ENCODE measurements at regions not wholly inside any gene's neighbourhood (a gene's known extent, or its start where the extent isn't known, plus 50 kb on each side); places are given as distances from the start of the nearest gene placed in this dataset.

DNA sequence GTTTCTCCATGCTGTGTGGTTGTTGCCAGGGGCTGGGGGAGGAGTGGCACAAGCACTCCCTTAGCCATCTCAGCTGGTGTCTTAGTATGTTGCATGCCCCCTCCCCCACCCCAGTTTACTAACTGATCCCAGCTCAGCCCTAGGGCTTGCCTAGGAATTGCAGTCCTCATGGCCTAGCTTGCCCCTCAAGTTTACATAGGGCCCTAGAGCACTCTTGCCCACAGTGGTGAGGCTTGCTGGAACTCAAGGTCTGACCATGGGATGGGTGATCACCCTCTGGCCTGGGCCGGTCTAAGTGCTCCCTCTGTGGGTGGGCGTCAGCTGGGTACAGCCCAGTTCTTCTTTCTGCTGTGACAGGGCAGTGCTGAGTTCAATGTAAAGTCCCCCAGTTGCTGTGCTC lies 156.1 kb upstream of the PIEZO2 start:
- TF ChIP-seq, protein P1, sequence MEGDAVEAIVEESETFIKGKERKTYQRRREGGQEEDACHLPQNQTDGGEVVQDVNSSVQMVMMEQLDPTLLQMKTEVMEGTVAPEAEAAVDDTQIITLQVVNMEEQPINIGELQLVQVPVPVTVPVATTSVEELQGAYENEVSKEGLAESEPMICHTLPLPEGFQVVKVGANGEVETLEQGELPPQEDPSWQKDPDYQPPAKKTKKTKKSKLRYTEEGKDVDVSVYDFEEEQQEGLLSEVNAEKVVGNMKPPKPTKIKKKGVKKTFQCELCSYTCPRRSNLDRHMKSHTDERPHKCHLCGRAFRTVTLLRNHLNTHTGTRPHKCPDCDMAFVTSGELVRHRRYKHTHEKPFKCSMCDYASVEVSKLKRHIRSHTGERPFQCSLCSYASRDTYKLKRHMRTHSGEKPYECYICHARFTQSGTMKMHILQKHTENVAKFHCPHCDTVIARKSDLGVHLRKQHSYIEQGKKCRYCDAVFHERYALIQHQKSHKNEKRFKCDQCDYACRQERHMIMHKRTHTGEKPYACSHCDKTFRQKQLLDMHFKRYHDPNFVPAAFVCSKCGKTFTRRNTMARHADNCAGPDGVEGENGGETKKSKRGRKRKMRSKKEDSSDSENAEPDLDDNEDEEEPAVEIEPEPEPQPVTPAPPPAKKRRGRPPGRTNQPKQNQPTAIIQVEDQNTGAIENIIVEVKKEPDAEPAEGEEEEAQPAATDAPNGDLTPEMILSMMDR (conservative IDR thresholded peaks at IDR 0.05), result peak; percentile 21
- no peaks in the 10 kb centered on the region for H3K4me1 Mint-ChIP-seq
- no peaks in the 10 kb centered on the region for H3K36me3 Mint-ChIP-seq (ENCODE audit: low read depth)
- H3K27me3 Mint-ChIP-seq (ENCODE audit: insufficient read depth), result no peaks in the 10 kb centered on the region
- H3K4me3 Mint-ChIP-seq, result no peak overlapping the region
- Histone ChIP-seq H3K27me3 (ENCODE audit: control insufficient read depth, insufficient read depth, low read length, poor library complexity, severe bottlenecking) (no peaks in the 10 kb centered on the region), H3K9me3 (ENCODE audit: control insufficient read depth, low read length) (peaks cover 22% of the 10 kb centered on the region), H3K9ac (ENCODE audit: extremely low read depth, low read length, poor library complexity, severe bottlenecking) (no peak overlapping the region), H3K36me3 (ENCODE audit: control insufficient read depth, insufficient read depth, low read length) (no peaks in the 10 kb centered on the region), H3K27ac (ENCODE audit: low read depth, low read length) (peak overlapping the region; percentile 66), H3K4me3 (ENCODE audit: low read length) (no peak overlapping the region), H3K4me1 (ENCODE audit: control insufficient read depth, insufficient read depth, low read length) (no peaks in the 10 kb centered on the region)
- H3K27ac Mint-ChIP-seq, result no peak overlapping the region
- H3K9me3 Mint-ChIP-seq, result peaks cover 31% of the 10 kb centered on the region
- no peak for DNase-seq
- WGBS, 2 experiments (ENCODE audit: insufficient coverage in 1 of 2, insufficient read length in 1 of 2), result 86 to 95% methylated on average over 2 of the region's 2 CpGs

DNA sequence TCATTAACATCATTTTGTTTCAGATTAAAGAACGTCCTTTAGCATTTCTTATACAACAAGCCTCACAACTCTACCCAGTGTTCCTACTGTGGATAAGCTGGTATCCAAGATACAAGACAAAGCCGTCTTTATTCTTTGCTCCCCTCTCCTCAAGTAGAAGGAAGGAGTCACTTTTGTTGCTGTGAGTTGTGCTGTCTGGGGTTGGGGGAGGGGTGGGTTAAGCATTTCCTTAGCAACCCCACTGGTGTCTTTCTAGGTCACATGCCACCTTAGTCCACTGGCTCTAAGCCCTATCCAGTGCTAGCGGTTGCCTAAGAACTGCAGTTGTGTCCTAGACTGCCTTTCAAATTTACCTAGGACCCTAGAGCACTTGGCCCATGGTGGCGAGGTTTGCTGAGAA lies 155.6 kb upstream of the PIEZO2 start:
- no peak overlapping the region for H3K9ac ChIP-seq (ENCODE audit: extremely low read depth, low read length, poor library complexity, severe bottlenecking)
- TF ChIP-seq, protein P1 (conservative IDR thresholded peaks at IDR 0.05), result no peak
- Mint-ChIP-seq H3K4me3 (no peak overlapping the region), H3K27ac (no peak overlapping the region), H3K4me1 (no peaks in the 10 kb centered on the region), H3K9me3 (peaks cover 34% of the 10 kb centered on the region), H3K36me3 (ENCODE audit: low read depth) (no peaks in the 10 kb centered on the region), H3K27me3 (ENCODE audit: insufficient read depth) (no peaks in the 10 kb centered on the region)
- H3K27ac ChIP-seq (ENCODE audit: low read depth, low read length), result peak overlapping the region; percentile 78
- no peak overlapping the region for H3K4me3 ChIP-seq (ENCODE audit: low read length)
- WGBS, 2 experiments (ENCODE audit: insufficient coverage in 1 of 2, insufficient read length in 1 of 2), result 89 to 100% methylated on average over 2 to 4 of the region's 4 CpGs
- no peak for DNase-seq
- no peaks in the 10 kb centered on the region for H3K27me3 ChIP-seq (ENCODE audit: control insufficient read depth, insufficient read depth, low read length, poor library complexity, severe bottlenecking)
- peaks cover 28% of the 10 kb centered on the region for H3K9me3 ChIP-seq (ENCODE audit: control insufficient read depth, low read length)
- H3K36me3 ChIP-seq (ENCODE audit: control insufficient read depth, insufficient read depth, low read length), result no peaks in the 10 kb centered on the region
- no peaks in the 10 kb centered on the region for H3K4me1 ChIP-seq (ENCODE audit: control insufficient read depth, insufficient read depth, low read length)

DNA sequence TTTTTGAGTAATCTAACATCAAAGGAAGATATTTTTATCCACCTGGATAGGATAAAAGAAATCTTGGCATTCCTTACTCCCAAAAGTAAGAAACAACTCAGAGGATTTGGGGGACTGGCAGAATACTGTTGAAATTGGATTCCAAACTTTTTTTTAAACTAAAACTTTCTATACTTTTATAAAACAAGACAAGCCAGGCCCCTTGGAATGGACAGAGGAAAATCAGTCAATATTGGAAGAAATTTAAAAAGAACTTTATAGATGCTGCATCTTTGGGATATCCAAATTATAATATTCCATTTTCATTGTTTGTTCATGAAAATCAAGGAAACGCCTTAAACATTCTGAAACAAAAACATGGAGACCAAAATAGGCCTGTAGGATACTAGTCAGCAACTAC lies 147.6 kb upstream of the PIEZO2 start:
- no peaks in the 10 kb centered on the region for H3K36me3 Mint-ChIP-seq (ENCODE audit: low read depth)
- DNase-seq, result no peak
- no peak overlapping the region for H3K27ac Mint-ChIP-seq
- H3K4me3 Mint-ChIP-seq, result no peak overlapping the region
- H3K36me3 ChIP-seq (ENCODE audit: control insufficient read depth, insufficient read depth, low read length), result no peaks in the 10 kb centered on the region
- H3K27me3 Mint-ChIP-seq (ENCODE audit: insufficient read depth), result no peaks in the 10 kb centered on the region
- no peak overlapping the region for H3K4me3 ChIP-seq (ENCODE audit: low read length)
- no peak overlapping the region for H3K9ac ChIP-seq (ENCODE audit: extremely low read depth, low read length, poor library complexity, severe bottlenecking)
- peaks cover 15% of the 10 kb centered on the region for H3K9me3 Mint-ChIP-seq
- no peaks in the 10 kb centered on the region for H3K27me3 ChIP-seq (ENCODE audit: control insufficient read depth, insufficient read depth, low read length, poor library complexity, severe bottlenecking)
- WGBS, 2 experiments (ENCODE audit: insufficient coverage in 1 of 2, insufficient read length in 1 of 2), result 88 to 100% methylated on average over 1 of the region's 1 CpG
- no peak overlapping the region for H3K27ac ChIP-seq (ENCODE audit: low read depth, low read length)
- TF ChIP-seq, protein P1 (conservative IDR thresholded peaks at IDR 0.05), result no peak
- H3K4me1 Mint-ChIP-seq, result peaks cover 2% of the 10 kb centered on the region
- H3K4me1 ChIP-seq (ENCODE audit: control insufficient read depth, insufficient read depth, low read length), result peaks cover 4% of the 10 kb centered on the region
- H3K9me3 ChIP-seq (ENCODE audit: control insufficient read depth, low read length), result peaks cover 32% of the 10 kb centered on the region
